ENCODE measurements at regions not wholly inside any gene's neighbourhood (a gene's known extent, or its start where the extent isn't known, plus 50 kb on each side); places are given as distances from the start of the nearest gene placed in this dataset.
A peak's percentile ranks its signal among the peaks of the same experiment; 100 is the strongest.

DNA sequence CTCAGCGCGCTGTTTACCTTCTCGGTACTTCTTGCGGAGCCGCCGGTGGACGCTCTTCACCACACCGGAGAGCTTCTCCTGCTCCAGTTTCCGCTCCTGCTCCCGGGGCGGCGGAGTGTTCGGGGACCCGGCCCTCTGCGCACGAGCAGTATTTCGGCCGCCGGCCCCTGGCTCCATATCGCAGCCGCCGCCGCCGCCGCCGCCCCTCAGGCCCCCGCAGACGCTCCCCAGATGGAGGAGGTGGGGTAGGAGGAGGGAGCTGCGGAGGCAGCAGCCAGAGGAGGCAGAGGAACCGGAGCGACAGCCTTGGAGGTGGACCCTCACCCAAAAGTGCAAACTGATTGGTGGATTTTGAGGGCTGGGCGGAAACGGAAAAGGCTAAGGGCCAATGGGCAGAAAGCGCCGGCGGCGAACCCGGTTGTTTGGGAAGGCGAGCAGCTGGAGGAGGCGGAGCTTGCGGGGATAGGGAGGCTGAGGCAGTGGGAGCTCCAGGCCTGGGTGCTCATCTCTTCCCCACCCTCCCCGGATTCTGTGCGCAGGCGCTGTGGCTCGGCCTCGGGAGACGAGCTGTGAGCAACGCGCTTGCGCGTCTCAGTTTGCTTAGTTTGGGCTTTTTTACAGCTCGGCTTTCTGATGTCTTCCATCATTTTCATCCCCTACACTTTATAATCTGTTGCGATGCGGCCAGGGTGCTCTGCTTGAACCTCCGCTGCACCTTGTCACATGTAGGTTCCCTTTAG lies 146.9 kb downstream of the GPR85 start:
- TF ChIP-seq, protein P1, sequence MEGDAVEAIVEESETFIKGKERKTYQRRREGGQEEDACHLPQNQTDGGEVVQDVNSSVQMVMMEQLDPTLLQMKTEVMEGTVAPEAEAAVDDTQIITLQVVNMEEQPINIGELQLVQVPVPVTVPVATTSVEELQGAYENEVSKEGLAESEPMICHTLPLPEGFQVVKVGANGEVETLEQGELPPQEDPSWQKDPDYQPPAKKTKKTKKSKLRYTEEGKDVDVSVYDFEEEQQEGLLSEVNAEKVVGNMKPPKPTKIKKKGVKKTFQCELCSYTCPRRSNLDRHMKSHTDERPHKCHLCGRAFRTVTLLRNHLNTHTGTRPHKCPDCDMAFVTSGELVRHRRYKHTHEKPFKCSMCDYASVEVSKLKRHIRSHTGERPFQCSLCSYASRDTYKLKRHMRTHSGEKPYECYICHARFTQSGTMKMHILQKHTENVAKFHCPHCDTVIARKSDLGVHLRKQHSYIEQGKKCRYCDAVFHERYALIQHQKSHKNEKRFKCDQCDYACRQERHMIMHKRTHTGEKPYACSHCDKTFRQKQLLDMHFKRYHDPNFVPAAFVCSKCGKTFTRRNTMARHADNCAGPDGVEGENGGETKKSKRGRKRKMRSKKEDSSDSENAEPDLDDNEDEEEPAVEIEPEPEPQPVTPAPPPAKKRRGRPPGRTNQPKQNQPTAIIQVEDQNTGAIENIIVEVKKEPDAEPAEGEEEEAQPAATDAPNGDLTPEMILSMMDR (IDR thresholded peaks at IDR 0.05; ENCODE audit: poor library complexity), result peak; percentile 3
- TF ChIP-seq EZH2 (IDR thresholded peaks at IDR 0.05; ENCODE audit: borderline replicate concordance), result no peak
- TF ChIP-seq EZH2phosphoT487 (IDR thresholded peaks at IDR 0.05; ENCODE audit: low read depth, severe bottlenecking, unreplicated experiment), result no peak

Measured in hepatocyte (in vitro differentiated cells).